GM19025 (cell line): ENCODE measurements at regions not wholly inside any gene's neighbourhood (a gene's known extent, or its start where the extent isn't known, plus 50 kb on each side); places are given as distances from the start of the nearest gene placed in this dataset.
"Not testable (repeated sequence)": the region's sequence is repeated elsewhere in the genome, so short reads cannot be mapped to it uniquely, and the experiment has no call there.

Experiments used
- ATAC-seq: cut with Tn5 transposase; IDR thresholded peaks from one replicate; pipeline ENCODE4 v1.9.1; 2021; ENCODE audit warnings: mild to moderate bottlenecking, low read depth, moderate library complexity; ENCODE audit not compliant: unreplicated experiment

DNA sequence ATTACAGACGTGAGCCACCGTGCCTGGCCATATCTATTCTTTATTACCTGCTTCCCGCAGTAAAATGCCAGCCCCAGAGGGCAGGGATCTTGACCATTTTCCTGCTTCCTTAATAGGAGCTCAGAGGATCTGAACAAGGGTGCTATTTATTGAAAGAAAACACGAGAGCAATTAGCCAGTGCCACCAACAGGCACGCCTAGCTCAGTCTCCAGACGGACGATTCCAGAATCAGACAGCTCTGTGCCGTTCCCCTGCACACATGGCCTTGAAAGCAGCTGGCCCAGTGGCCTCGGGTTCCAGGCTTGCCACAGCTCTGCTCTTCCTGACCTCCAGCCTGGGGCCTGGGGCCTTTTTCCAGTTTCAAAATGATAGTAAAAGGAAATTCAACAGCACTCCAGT, 135.2 kb upstream of the RFLNA start:
- ATAC-seq: no peak

GRCh38 chr12:124160097-124160756, 134.7 kb upstream of the RFLNA start:
- no peak for ATAC-seq

DNA sequence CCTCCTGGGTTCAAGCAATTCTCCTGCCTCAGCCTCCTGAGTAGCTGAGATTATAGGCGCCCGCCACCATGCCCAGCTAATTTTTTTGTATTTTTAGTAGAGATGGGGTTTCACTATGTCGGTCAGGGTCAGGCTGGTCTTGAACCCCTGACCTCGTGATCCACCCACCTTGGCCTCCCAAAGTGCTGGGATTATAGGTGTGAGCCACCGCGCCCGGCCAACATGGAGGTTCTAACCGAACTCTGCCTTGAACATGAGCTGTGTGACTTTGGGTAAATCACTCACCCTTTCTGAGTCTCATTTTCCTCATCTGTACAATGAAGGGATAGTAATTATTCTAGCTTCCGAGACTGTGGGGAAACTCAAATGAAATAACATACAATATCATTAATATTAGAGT, 133.5 kb upstream of the RFLNA start:
- not testable (repeated sequence) for ATAC-seq

GRCh38 chr12:124162151-124163110, 132.5 kb upstream of the RFLNA start:
- ATAC-seq: no peak

DNA sequence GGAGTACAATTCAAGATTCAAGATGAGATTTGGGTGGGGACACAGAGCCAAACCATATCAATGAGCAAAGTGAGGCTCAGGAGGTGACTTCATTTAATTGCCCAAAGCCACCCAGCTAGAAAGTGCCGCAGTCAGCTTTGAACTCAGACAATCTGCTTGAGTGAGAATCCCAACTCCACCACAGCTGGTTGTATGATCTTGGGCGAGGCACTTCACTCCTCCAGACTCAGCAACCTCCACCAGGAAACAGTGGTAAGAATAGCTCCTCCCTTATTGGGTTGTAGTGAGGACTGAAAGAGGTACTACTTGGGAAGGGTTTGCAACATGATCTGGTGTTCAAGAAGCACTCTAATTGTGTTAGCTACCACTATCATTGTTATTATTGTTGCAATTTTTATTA, 129.2 kb upstream of the RFLNA start:
- no peak for ATAC-seq

DNA sequence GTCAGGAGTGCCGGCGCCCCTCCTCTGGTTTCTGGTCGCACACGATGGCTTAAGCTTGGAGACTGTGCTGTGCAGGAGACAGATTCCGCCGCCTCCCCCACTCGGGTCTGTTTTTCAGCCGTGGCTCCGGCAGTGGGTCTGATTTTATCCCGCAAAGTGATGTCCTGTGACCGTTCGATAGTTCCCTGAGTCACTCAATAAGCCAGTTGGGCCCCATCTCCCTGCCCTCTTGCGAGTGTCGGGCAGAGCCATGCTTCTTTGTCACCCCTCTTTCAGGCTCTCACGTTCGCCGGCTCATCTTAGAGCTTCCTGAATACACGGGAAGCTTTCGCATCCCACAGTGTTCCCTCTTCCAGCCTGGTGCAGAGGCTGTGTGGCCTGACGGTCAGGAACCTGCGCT, 127.8 kb upstream of the RFLNA start:
- ATAC-seq: no peak

DNA sequence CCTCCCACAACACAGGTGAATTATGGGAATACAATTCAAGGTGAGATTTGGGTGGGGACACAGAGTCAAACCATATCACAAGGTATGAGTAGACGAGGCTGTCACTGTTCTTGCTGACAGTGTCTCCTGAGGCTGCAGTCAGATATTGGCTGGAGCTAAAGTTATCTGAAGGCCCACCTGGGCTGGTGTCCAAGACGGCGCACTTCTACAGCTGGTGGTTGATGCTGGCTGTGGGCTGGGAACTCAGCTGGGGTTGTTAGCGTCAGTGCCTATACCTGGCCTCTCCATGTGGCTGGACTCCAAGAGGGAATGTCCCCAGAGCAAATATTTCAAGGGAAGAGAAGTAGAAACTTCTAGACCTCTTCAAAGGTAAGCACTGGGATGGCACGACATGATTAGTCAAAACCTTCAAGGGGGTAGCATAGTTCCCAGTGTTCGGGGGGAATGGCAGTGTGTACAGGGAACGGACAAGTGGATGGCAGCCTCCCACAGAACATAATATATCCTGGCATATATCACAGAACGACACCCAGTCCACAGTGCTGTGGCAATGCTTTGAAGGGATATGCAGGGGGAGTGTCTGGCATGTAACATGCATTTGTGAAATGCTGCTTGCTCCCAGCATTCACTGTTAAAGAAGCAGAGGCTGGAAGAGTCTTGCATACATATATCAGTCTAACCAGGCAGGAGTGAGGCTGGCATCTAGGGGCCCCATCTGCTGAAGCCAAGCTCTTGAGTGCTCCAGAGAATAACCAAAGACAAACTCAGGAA, 126.7 kb upstream of the RFLNA start:
- no peak for ATAC-seq

DNA sequence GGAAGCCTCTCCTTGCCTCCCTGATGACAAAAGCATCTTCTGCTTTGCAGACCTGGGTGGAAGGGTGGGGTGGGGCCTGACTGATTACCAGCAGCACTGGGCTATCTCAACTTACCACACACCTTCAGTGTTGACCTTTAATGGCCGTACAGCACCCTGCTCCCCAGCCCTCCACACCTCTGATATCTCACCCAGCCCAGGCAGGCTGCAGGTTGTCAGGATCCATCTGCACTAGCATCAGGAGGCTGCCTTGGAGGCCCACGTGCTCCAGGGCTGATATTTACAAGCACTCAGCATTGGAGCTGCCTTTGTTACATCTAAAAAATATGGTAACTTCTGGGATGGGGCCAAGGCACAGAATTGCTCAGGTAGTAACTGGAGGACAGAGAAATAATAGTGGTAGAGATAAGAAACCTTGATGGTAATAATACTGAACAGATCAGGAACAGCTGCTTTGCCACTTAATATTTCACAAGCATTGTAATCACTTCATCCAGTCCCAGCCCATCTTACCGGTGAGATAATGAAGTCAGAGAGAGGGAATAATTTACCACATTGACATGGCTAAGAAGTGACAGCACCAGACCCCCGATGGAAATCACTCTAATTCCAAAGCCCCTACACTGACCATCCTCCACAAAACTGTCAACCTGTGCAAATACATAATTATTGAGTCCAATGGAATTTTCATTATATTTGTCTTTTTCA, 125.2 kb upstream of the RFLNA start:
- no peak for ATAC-seq

GRCh38 chr12:124170760-124171159, 124.1 kb upstream of the RFLNA start:
- ATAC-seq: no peak

GRCh38 chr12:124171231-124171979, 123.5 kb upstream of the RFLNA start:
- no peak for ATAC-seq

- no peak for ATAC-seq
Observed at GRCh38 chr12:124172636-124173035, 122.3 kb upstream of the RFLNA start.

- no peak for ATAC-seq
Observed at GRCh38 chr12:124173692-124174091, 121.2 kb upstream of the RFLNA start.

DNA sequence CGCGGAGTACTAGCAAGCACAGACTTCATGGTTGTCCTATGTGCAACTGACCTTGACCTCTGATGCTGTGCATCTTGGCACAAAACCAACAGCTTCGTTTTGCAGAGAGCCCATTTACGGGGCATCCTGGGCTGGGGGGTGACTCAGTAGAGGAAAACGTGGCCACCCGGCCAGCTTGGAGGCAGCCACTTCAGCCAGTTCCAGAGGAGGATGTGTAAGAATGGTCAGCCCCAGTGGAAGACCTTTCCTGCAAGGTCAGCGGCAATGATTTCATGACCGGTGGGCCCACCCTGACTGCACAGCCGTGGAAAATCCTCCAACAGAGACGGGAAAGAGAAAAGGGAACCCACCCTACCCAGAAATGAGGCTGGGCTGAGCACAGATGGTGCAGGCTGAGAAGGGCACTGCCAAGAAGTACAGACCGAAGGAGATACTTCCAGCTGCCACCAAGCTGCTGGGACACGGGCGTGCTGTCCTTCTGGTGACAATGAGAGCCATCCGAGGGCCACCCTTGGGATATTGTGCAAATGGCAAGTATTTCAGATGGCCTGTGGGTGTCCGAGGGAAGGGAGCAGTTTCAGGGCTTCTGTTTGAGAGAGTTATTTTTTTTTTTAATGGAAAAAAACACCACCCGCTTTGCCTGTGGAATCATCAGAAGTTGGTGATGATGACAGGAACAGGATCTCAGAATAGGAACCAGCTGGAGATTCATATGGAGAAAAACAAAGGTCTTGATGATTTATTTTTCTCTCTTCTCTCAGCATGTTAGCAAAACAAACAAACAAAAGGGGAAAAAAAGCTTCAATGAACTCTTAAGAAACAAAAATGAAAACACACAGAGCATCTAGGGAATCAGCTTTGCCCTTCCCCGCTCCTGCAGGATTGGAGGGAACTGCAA, 120.2 kb upstream of the RFLNA start:
- no peak for ATAC-seq

- no peak for ATAC-seq
Observed at GRCh38 chr12:124175704-124176103, 119.2 kb upstream of the RFLNA start.

DNA sequence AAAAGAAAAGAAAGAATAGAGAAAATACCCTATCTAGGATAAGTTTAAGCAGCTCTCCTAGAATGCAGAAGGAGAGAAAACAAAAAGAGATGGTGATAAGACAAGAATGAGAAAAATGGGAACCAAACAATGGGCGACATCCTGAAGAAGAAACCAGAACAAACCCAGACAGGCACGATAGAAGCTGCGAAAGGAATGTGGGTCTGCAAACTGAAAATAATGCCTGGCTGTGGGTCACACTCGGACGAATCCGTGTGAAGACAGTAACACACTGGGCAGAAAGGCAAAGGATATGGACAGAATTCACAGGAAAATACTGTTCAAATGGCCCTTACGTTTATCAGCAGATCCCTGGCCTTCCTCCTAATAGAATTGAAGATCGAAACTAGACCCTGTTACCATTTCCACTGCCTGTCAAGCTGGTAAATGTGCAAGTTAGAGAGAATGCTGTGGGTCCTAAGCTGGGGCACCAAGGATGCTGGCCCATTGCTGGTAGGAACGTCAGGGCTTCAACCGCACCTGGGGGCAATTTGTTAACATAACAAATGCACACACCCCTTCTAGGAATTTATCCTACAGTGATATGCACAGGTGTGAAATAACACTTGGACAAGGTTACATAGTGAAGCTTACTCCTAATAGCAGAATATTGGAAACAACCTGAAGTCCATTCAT, 117.5 kb upstream of the RFLNA start:
- no peak for ATAC-seq

GRCh38 chr12:124177951-124178316, 117.0 kb upstream of the RFLNA start:
- no peak for ATAC-seq

GRCh38 chr12:124179936-124180607, 114.8 kb upstream of the RFLNA start:
- no peak for ATAC-seq

DNA sequence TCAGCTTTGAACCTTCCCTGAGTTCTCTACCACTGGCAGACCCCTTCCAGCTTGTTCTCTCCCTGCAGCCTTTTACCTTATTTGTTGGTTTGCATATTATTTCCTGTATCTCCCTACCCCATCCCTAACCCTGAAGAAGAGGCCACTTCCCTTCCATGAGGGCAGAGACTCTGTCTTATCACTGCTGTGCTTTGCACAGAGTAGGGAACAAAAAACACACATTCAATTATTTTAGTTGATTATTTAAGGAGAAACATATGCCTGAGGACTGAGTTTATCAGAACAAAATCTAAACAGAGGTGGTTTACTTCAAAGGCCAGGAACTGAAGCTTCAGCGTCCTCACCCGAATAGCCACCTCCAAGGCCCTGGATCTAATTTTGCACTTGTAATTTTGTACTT, 111.7 kb upstream of the RFLNA start:
- ATAC-seq: no peak
